H1 (cell line): ENCODE measurements at regions not wholly inside any gene's neighbourhood (a gene's known extent, or its start where the extent isn't known, plus 50 kb on each side); places are given as distances from the start of the nearest gene placed in this dataset.

Experiments used
- CTCF ChIA-PET: fragments of 300-600 bp; sonication (Branson Sonifier 250); formaldehyde crosslinking; loops from one replicate; lab custom pipeline; 2021; ENCODE audit not compliant: partially characterized antibody; lab: Charles Lee
- POLR2A ChIA-PET: fragments of 300-600 bp; sonication (Branson Sonifier 250); formaldehyde crosslinking; loops from one replicate; lab custom pipeline; 2021; ENCODE audit warnings: inconsistent platforms; ENCODE audit not compliant: partially characterized antibody; lab: Charles Lee
- DNase-seq, 2 experiments: peaks; one replicate each; pipeline versions ENCODE4 v3.0.0 to v3.0.0-alpha.2; 2010 to 2022; ENCODE audit warnings: low spot score in 2 of 2, low read depth in 1 of 2, mixed read lengths in 1 of 2
- FAIRE-seq: peaks from 2 replicates; lab custom pipeline; 2011; peaks lifted over from hg19 to GRCh38; lab: Jason Lieb, UNC
- H2AFZ ChIP-seq: 2 replicates; pipeline ENCODE4 v1.8.1; 2012; ENCODE audit warnings: low read length, inconsistent platforms
- H2AK5ac ChIP-seq: 2 replicates; pipeline ENCODE4 v1.6.1; 2013; ENCODE audit warnings: low read depth, low read length
- H2BK120ac ChIP-seq: replicated peaks from 2 replicates; pipeline ENCODE3; 2013; ENCODE audit warnings: low read depth, low read length, inconsistent platforms
- H2BK12ac ChIP-seq: 2 replicates; pipeline ENCODE4 v1.6.1; 2013; ENCODE audit warnings: low read depth, low read length
- H2BK15ac ChIP-seq: 2 replicates; pipeline ENCODE4 v1.6.1; 2013; ENCODE audit warnings: low read length
- H2BK20ac ChIP-seq: 2 replicates; pipeline ENCODE4 v1.6.1; 2013; ENCODE audit warnings: low read length
- H2BK5ac ChIP-seq: 2 replicates; pipeline ENCODE4 v1.6.1; 2013; ENCODE audit warnings: low read depth, low read length
- H3K14ac ChIP-seq: 2 replicates; pipeline ENCODE4 v1.6.1; 2013; ENCODE audit warnings: inconsistent platforms; ENCODE audit not compliant: insufficient read length
- H3K18ac ChIP-seq: 2 replicates; pipeline ENCODE4 v1.6.1; 2013; ENCODE audit warnings: low read length; ENCODE audit errors: extremely low read depth
- H3K23ac ChIP-seq: 2 replicates; pipeline ENCODE4 v1.6.1; 2013; ENCODE audit warnings: inconsistent platforms; ENCODE audit not compliant: insufficient read length
- H3K23me2 ChIP-seq: 2 replicates; pipeline ENCODE4 v1.6.1; 2013; ENCODE audit warnings: low read depth, low read length
- H3K27ac ChIP-seq: 2 replicates; pipeline ENCODE4 v1.6.1; 2011; ENCODE audit warnings: low read depth, low read length, inconsistent platforms
- H3K27me3 ChIP-seq, 4 experiments: replicated peaks in 1 of 4; 1 replicate in 1 of 4; 2 replicates in 3 of 4; pipeline versions ENCODE4 v1.6.1 to v1.8.1; 2011 to 2013; ENCODE audit warnings: low read length in 3 of 4, mild to moderate bottlenecking in 3 of 4, inconsistent platforms in 2 of 4, mixed read lengths in 2 of 4, moderate library complexity in 1 of 4; ENCODE audit not compliant: control insufficient read depth in 3 of 4, insufficient read depth in 3 of 4; ENCODE audit errors: extremely low read depth in 1 of 4
- H3K36me3 ChIP-seq, 4 experiments: 2 replicates each; pipeline versions ENCODE4 v1.6.1 to v1.8.1; 2011 to 2013; ENCODE audit warnings: mild to moderate bottlenecking in 4 of 4, low read length in 3 of 4, moderate library complexity in 2 of 4, control low read depth in 1 of 4, inconsistent platforms in 1 of 4; ENCODE audit not compliant: insufficient read depth in 4 of 4, control insufficient read depth in 2 of 4
- H3K4ac ChIP-seq: replicated peaks from 2 replicates; pipeline ENCODE3; 2013; ENCODE audit warnings: low read length, low read depth, mixed read lengths, inconsistent platforms; ENCODE audit not compliant: insufficient read length
- H3K4me1 ChIP-seq, 4 experiments: replicated peaks in 1 of 4; 1 replicate in 1 of 4; 2 replicates in 3 of 4; pipeline versions ENCODE4 v1.6.1 to v1.8.1; 2011 to 2013; ENCODE audit warnings: low read length in 3 of 4, inconsistent platforms in 2 of 4, mixed read lengths in 1 of 4; ENCODE audit not compliant: insufficient read depth in 4 of 4, control insufficient read depth in 3 of 4
- H3K4me2 ChIP-seq, 2 experiments: 2 replicates each; pipeline versions ENCODE4 v1.6.1 to v1.8.1; 2011 to 2013; ENCODE audit warnings: low read depth in 2 of 2, low read length in 2 of 2, control low read depth in 1 of 2, inconsistent platforms in 1 of 2, mild to moderate bottlenecking in 1 of 2; ENCODE audit not compliant: insufficient read depth in 1 of 2
- H3K4me3 ChIP-seq, 4 experiments: fragments of 200-600, 300-600 bp in 1 of 4; sonication (generic), shearing (Covaris generic), sonication (Bioruptor Twin) in 1 of 4; 2 replicates each; pipeline versions ENCODE4 v1.5.1 to v1.8.1; 2011 to 2016; ENCODE audit warnings: low read length in 4 of 4, low read depth in 3 of 4, control low read depth in 2 of 4, inconsistent platforms in 2 of 4, mild to moderate bottlenecking in 2 of 4, mixed read lengths in 1 of 4, moderate library complexity in 1 of 4; ENCODE audit not compliant: insufficient read depth in 2 of 4; ENCODE audit errors: extremely low read depth in 1 of 4
- H3K56ac ChIP-seq: replicated peaks from 2 replicates; pipeline ENCODE3; 2013; ENCODE audit warnings: low read depth, mild to moderate bottlenecking, mixed read lengths, low read length, inconsistent platforms; ENCODE audit not compliant: insufficient read length
- H3K79me1 ChIP-seq: 2 replicates; pipeline ENCODE4 v1.6.1; 2013; ENCODE audit warnings: low read depth, low read length, control low read depth
- H3K79me2 ChIP-seq, 2 experiments: 2 replicates each; pipeline versions ENCODE4 v1.6.1 to v1.8.1; 2012 to 2013; ENCODE audit warnings: low read length in 2 of 2, mild to moderate bottlenecking in 2 of 2, inconsistent platforms in 1 of 2; ENCODE audit not compliant: insufficient read depth in 2 of 2, control insufficient read depth in 1 of 2
- H3K9ac ChIP-seq, 4 experiments: replicated peaks in 1 of 4; 1 replicate in 1 of 4; 2 replicates in 3 of 4; pipeline versions ENCODE4 v1.6.1 to v1.8.1; 2011 to 2013; ENCODE audit warnings: low read depth in 3 of 4, low read length in 3 of 4, control low read depth in 2 of 4, mild to moderate bottlenecking in 2 of 4, moderate library complexity in 2 of 4, inconsistent platforms in 1 of 4; ENCODE audit errors: extremely low read depth in 1 of 4
- H3K9me3 ChIP-seq, 2 experiments: 2 replicates each; pipeline versions ENCODE4 v1.6.1 to v1.8.1; 2012 to 2013; ENCODE audit warnings: mild to moderate bottlenecking in 2 of 2, moderate library complexity in 2 of 2, control low read depth in 1 of 2, inconsistent platforms in 1 of 2, low read depth in 1 of 2, low read length in 1 of 2, mixed read lengths in 1 of 2; ENCODE audit not compliant: insufficient read depth in 2 of 2
- H4K20me1 ChIP-seq, 2 experiments: replicated peaks in 1 of 2; 2 replicates each; pipeline versions ENCODE3 to v1.8.1; 2011 to 2013; ENCODE audit warnings: inconsistent platforms in 2 of 2, low read length in 2 of 2, mild to moderate bottlenecking in 1 of 2; ENCODE audit not compliant: insufficient read depth in 2 of 2, control insufficient read depth in 1 of 2
- H4K5ac ChIP-seq: 2 replicates; pipeline ENCODE4 v1.6.1; 2013; ENCODE audit warnings: low read length, low read depth, mixed read lengths, inconsistent platforms; ENCODE audit not compliant: insufficient read length
- H4K8ac ChIP-seq: 2 replicates; pipeline ENCODE4 v1.8.0; 2013; ENCODE audit warnings: mild to moderate bottlenecking, moderate library complexity, low read length, inconsistent platforms; ENCODE audit not compliant: insufficient read depth; ENCODE audit errors: extremely low read depth
- H4K91ac ChIP-seq: replicated peaks from 2 replicates; pipeline ENCODE3; 2013; ENCODE audit warnings: low read length, mixed read lengths, inconsistent platforms; ENCODE audit not compliant: insufficient read length
- RAD21 ChIP-seq, 2 experiments: IDR thresholded peaks in 1 of 2; conservative IDR thresholded peaks in 1 of 2; 2 replicates each; pipeline ENCODE4 v1.6.1; 2011; ENCODE audit warnings: low read depth in 2 of 2, low read length in 2 of 2, improper control_type of control experiment in 1 of 2, inconsistent platforms in 1 of 2, mild to moderate bottlenecking in 1 of 2, moderate library complexity in 1 of 2
- WGBS, 2 experiments: shearing (Covaris generic) in 1 of 2; methylation state at CpG; one replicate each; pipeline versions ENCODE4 v1.1.6 to v1.1.7; 2013 to 2015; ENCODE audit warnings: low lambda C conversion rate in 2 of 2, mixed read lengths in 2 of 2, inconsistent platforms in 1 of 2, low coverage in 1 of 2, missing lambda C conversion rate in 1 of 2; ENCODE audit not compliant: insufficient replicate concordance in 2 of 2, insufficient coverage in 1 of 2, insufficient read length in 1 of 2; ENCODE audit errors: extremely low coverage in 1 of 2, missing lambda C conversion rate in 1 of 2; 5-methylcytosine and 5-hydroxymethylcytosine counted together

DNA sequence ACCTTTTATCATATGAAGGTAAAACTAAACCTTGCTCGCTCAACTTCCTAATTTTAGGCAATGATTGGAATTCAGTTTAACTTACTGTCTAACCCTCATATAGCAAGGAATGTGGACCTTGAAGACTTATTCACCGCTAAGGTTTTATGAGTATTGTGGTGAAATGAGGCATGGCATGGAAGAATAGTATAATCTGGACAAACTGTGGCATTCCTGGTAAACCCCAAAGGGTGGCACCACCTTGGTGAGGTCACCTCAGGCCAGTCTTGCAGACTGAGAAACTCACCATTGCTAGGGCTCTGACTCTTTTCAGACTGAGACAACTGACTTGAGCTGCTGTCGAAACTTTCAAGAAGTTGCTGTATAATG, 51.1 kb upstream of the EHBP1 start:
- Histone ChIP-seq H3K4me2 (no peak overlapping the region), H3K56ac (no peak overlapping the region), H2BK120ac (no peak overlapping the region), H3K23me2 (no peaks in the 10 kb centered on the region), H4K91ac (no peak overlapping the region), H3K14ac (no peak overlapping the region), H3K27me3 (no peaks in the 10 kb centered on the region), H3K4me1 (no peaks in the 10 kb centered on the region), H3K9me3 (peaks cover 3 to 6% of the 10 kb centered on the region in 2 experiments; a peak in 1 of 4 replicates), H4K5ac (no peak overlapping the region), H3K9ac (no peak overlapping the region), H3K79me2 (no peaks in the 10 kb centered on the region), H3K79me1 (no peaks in the 10 kb centered on the region), H3K4ac (no peak overlapping the region)
- POLR2A ChIA-PET, result interaction anchor here (1.1 kb wide), 1 partner anchor 18 kb away, joined by 3 read pairs; no protein-coding TSS in a partner anchor
- no peak for FAIRE-seq
- CTCF ChIA-PET, result no interaction called here
- TF ChIP-seq RAD21 (IDR thresholded peaks at IDR 0.05 in 1 of 2, conservative IDR thresholded peaks at IDR 0.05 in 1 of 2; ENCODE audit: low read depth in 2 of 2, low read length in 2 of 2), result no peak
- TF ChIP-seq, all 59 proteins: peak for 0
- H3K23ac ChIP-seq, result no peak overlapping the region
- H3K18ac ChIP-seq, result no peak overlapping the region
- no peak overlapping the region for H2BK20ac ChIP-seq
- no peak overlapping the region for H2AK5ac ChIP-seq
- no peaks in the 10 kb centered on the region for H4K20me1 ChIP-seq
- WGBS, 2 experiments, result 91% methylated on average over 3 of the region's 3 CpGs; no CpG with 5 or more reads in 1 of the 2 experiments
- H2BK12ac ChIP-seq, result no peak overlapping the region
- DNase-seq, result no peak
- no peak overlapping the region for H3K27ac ChIP-seq
- no peak overlapping the region for H2AFZ ChIP-seq
- H3K4me3 ChIP-seq, result no peak overlapping the region
- H3K36me3 ChIP-seq, result no peaks in the 10 kb centered on the region
- no peak overlapping the region for H4K8ac ChIP-seq
- no peak overlapping the region for H2BK5ac ChIP-seq
- H2BK15ac ChIP-seq, result no peak overlapping the region
